ENCODE measurements at regions not wholly inside any gene's neighbourhood (a gene's known extent, or its start where the extent isn't known, plus 50 kb on each side); places are given as distances from the start of the nearest gene placed in this dataset.
"Not testable (repeated sequence)": the region's sequence is repeated elsewhere in the genome, so short reads cannot be mapped to it uniquely, and the experiment has no call there.

- CTCF ChIA-PET: no interaction called here
- POLR2A ChIA-PET: no interaction called here
Measured at GRCh38 chr1:198957044-198957443, 318.2 kb downstream of the PTPRC start.

GRCh38 chr1:198959032-198959431 lies 320.2 kb downstream of the PTPRC start:
- DNase-seq: no peak
- peaks cover 8% of the 10 kb centered on the region for H3K9me3 Mint-ChIP-seq (ENCODE audit: unreplicated experiment)
- H3K36me3 Mint-ChIP-seq (ENCODE audit: insufficient read depth, unreplicated experiment): no peaks in the 10 kb centered on the region
- H3K27me3 Mint-ChIP-seq (ENCODE audit: insufficient read depth, unreplicated experiment): no peaks in the 10 kb centered on the region
- no peak overlapping the region for H3K4me3 ChIP-seq (ENCODE audit: low read depth, low read length)
- H3K9me3 ChIP-seq: peaks cover 8% of the 10 kb centered on the region
- ChIA-PET CTCF (no interaction called here), POLR2A (no interaction called here)
- intact Hi-C loops (cut with micrococcal nuclease; ENCODE audit: unreplicated experiment): no loop called here
- H3K4me3 Mint-ChIP-seq (ENCODE audit: unreplicated experiment): no peak overlapping the region
- H3K36me3 ChIP-seq (ENCODE audit: control insufficient read depth, insufficient read depth, low read length): no peaks in the 10 kb centered on the region
- H3K4me1 ChIP-seq: no peaks in the 10 kb centered on the region
- TF ChIP-seq CTCF (IDR thresholded peaks at IDR 0.05; ENCODE audit: insufficient read depth in 1 of 2, low read depth in 1 of 2, low read length in 1 of 2, severe bottlenecking in 1 of 2, unreplicated experiment in 1 of 2): no peak
- no peaks in the 10 kb centered on the region for H3K27me3 ChIP-seq (replicated peaks; ENCODE audit: control insufficient read depth, insufficient read depth, low read length)
- peaks cover 6% of the 10 kb centered on the region for H3K4me1 Mint-ChIP-seq (ENCODE audit: low read depth, unreplicated experiment)
- BruUV-seq (replicated peaks): no TSS peak
- H3K27ac Mint-ChIP-seq (ENCODE audit: unreplicated experiment): no peak overlapping the region

More at GRCh38 chr1:198957044-198957443, 318.2 kb downstream of the PTPRC start:
- no peak for TF ChIP-seq CTCF (IDR thresholded peaks at IDR 0.05; ENCODE audit: insufficient read depth in 1 of 2, low read depth in 1 of 2, low read length in 1 of 2, severe bottlenecking in 1 of 2, unreplicated experiment in 1 of 2)
- Mint-ChIP-seq H3K27me3 (ENCODE audit: insufficient read depth, unreplicated experiment) (no peaks in the 10 kb centered on the region), H3K4me3 (ENCODE audit: unreplicated experiment) (no peak overlapping the region), H3K9me3 (ENCODE audit: unreplicated experiment) (peaks cover 10% of the 10 kb centered on the region), H3K36me3 (ENCODE audit: insufficient read depth, unreplicated experiment) (no peaks in the 10 kb centered on the region), H3K27ac (ENCODE audit: unreplicated experiment) (no peak overlapping the region), H3K4me1 (ENCODE audit: low read depth, unreplicated experiment) (peaks cover 14% of the 10 kb centered on the region)
- H3K4me1 ChIP-seq: no peaks in the 10 kb centered on the region
- intact Hi-C loops (cut with micrococcal nuclease; ENCODE audit: unreplicated experiment): no loop called here
- no peak overlapping the region for H3K4me3 ChIP-seq (ENCODE audit: low read depth, low read length)
- no peaks in the 10 kb centered on the region for H3K36me3 ChIP-seq (ENCODE audit: control insufficient read depth, insufficient read depth, low read length)
- peaks cover 8% of the 10 kb centered on the region for H3K9me3 ChIP-seq
- no peaks in the 10 kb centered on the region for H3K27me3 ChIP-seq (replicated peaks; ENCODE audit: control insufficient read depth, insufficient read depth, low read length)
- DNase-seq: no peak
- BruUV-seq (replicated peaks): no TSS peak

GRCh38 chr1:198959676-198960075 lies 320.8 kb downstream of the PTPRC start:
- no peaks in the 10 kb centered on the region for H3K4me1 ChIP-seq
- H3K27me3 ChIP-seq (replicated peaks; ENCODE audit: control insufficient read depth, insufficient read depth, low read length): no peaks in the 10 kb centered on the region
- no TSS peak for BruUV-seq (replicated peaks)
- Mint-ChIP-seq H3K4me3 (ENCODE audit: unreplicated experiment) (no peak overlapping the region), H3K36me3 (ENCODE audit: insufficient read depth, unreplicated experiment) (no peaks in the 10 kb centered on the region), H3K27me3 (ENCODE audit: insufficient read depth, unreplicated experiment) (no peaks in the 10 kb centered on the region), H3K9me3 (ENCODE audit: unreplicated experiment) (peaks cover 1% of the 10 kb centered on the region), H3K27ac (ENCODE audit: unreplicated experiment) (no peak overlapping the region), H3K4me1 (ENCODE audit: low read depth, unreplicated experiment) (no peaks in the 10 kb centered on the region)
- CTCF ChIA-PET: no interaction called here
- no peak for TF ChIP-seq CTCF (IDR thresholded peaks at IDR 0.05; ENCODE audit: insufficient read depth in 1 of 2, low read depth in 1 of 2, low read length in 1 of 2, severe bottlenecking in 1 of 2, unreplicated experiment in 1 of 2)
- no peaks in the 10 kb centered on the region for H3K36me3 ChIP-seq (ENCODE audit: control insufficient read depth, insufficient read depth, low read length)
- peaks cover 7% of the 10 kb centered on the region for H3K9me3 ChIP-seq
- H3K4me3 ChIP-seq (ENCODE audit: low read depth, low read length): no peak overlapping the region
- POLR2A ChIA-PET: no interaction called here
- intact Hi-C loops (cut with micrococcal nuclease; ENCODE audit: unreplicated experiment): no loop called here
- DNase-seq: no peak

- H3K4me1 ChIP-seq; H3K4me3 ChIP-seq (ENCODE audit: low read depth, low read length); BruUV-seq (replicated peaks); H3K4me1 Mint-ChIP-seq (ENCODE audit: low read depth, unreplicated experiment); H3K27me3 ChIP-seq (replicated peaks; ENCODE audit: control insufficient read depth, insufficient read depth, low read length); H3K9me3 Mint-ChIP-seq (ENCODE audit: unreplicated experiment); DNase-seq; H3K36me3 Mint-ChIP-seq (ENCODE audit: insufficient read depth, unreplicated experiment); H3K27ac Mint-ChIP-seq (ENCODE audit: unreplicated experiment); H3K27me3 Mint-ChIP-seq (ENCODE audit: insufficient read depth, unreplicated experiment); POLR2A ChIA-PET; H3K4me3 Mint-ChIP-seq (ENCODE audit: unreplicated experiment); CTCF ChIA-PET; H3K9me3 ChIP-seq; intact Hi-C loops (cut with micrococcal nuclease; ENCODE audit: unreplicated experiment); H3K36me3 ChIP-seq (ENCODE audit: control insufficient read depth, insufficient read depth, low read length): not testable (repeated sequence)
Measured at GRCh38 chr1:198963796-198964195, 325.0 kb downstream of the PTPRC start.

All from Caco-2 (cell line).